ENCODE measurements at regions not wholly inside any gene's neighbourhood (a gene's known extent, or its start where the extent isn't known, plus 50 kb on each side); places are given as distances from the start of the nearest gene placed in this dataset.
"Not testable (repeated sequence)": the region's sequence is repeated elsewhere in the genome, so short reads cannot be mapped to it uniquely, and the experiment has no call there.

DNA sequence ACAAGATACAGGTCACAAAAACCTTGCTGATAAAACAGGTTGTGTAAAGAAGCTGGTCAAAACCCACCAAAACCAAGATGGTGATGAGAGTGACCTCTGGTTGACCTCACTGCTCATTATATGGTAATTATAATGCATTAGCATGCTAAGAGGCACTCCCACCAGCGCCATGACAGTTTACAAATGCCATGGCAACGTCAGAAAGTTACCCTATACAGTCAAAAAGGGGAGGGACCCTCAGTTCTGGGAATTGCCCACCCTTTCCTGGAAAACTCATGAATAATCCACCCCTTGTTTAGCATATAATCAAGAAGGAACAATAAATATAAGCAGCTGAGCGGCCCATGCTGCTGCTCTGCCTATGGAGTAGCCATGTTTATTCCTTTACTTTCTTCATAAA, 434.1 kb downstream of the ZNF536 start:
- DNase-seq = no peak

- no peak for DNase-seq
Measured at GRCh38 chr19:30804751-30805150, 432.6 kb downstream of the ZNF536 start.

- not testable (repeated sequence) for DNase-seq
Measured at GRCh38 chr19:30804333-30804732, 432.1 kb downstream of the ZNF536 start.

DNA sequence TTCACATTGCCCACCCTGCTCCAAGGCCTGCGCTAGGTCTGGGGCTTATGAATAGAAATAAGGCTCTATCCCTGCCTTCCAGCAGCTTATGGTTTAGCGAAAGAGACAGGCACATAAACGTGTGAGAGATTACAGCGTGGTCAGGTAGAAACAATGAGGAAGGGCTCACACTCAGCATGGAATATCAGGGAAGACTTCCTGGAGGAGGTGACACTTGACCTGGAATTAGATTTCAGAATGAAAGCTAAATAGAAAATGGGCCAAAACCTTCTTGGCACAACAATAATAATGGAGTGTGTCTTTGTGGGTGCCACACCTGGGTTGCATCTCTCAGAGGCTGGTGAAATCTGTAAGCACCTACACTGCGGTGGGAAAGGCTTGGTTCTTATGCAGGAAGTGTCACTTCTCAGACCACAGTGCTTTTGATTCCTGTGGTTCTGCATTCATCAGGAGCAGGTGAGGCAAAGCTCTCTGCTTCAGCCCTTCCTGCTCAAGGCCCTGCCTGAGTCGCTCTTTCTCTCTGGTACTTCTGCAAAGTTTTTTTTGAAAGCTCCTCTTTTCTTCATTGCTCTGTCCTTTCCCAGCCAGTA, 430.3 kb downstream of the ZNF536 start:
- no peak for DNase-seq

- DNase-seq = no peak
Measured at GRCh38 chr19:30799865-30800755, 427.9 kb downstream of the ZNF536 start.

DNA sequence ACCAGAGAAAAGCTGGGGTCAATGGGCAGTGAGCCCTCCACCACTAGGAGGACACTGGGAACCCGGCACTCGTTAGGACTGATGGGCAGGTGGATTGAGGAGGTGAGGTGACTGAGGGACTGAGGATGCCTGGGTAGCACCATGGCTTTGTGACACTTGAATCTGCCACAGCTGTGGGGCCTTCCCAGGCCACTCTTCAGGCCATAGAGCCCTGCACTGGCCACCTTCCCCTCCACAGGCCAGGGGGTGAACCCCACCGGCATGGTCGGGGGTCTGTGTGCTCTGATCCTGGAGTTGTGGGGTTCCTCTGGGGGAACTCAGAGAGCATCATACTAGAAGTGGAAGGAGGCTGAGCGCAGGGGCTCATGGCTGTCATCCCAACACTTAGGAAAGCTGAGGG, 423.5 kb downstream of the ZNF536 start:
- DNase-seq = no peak

DNA sequence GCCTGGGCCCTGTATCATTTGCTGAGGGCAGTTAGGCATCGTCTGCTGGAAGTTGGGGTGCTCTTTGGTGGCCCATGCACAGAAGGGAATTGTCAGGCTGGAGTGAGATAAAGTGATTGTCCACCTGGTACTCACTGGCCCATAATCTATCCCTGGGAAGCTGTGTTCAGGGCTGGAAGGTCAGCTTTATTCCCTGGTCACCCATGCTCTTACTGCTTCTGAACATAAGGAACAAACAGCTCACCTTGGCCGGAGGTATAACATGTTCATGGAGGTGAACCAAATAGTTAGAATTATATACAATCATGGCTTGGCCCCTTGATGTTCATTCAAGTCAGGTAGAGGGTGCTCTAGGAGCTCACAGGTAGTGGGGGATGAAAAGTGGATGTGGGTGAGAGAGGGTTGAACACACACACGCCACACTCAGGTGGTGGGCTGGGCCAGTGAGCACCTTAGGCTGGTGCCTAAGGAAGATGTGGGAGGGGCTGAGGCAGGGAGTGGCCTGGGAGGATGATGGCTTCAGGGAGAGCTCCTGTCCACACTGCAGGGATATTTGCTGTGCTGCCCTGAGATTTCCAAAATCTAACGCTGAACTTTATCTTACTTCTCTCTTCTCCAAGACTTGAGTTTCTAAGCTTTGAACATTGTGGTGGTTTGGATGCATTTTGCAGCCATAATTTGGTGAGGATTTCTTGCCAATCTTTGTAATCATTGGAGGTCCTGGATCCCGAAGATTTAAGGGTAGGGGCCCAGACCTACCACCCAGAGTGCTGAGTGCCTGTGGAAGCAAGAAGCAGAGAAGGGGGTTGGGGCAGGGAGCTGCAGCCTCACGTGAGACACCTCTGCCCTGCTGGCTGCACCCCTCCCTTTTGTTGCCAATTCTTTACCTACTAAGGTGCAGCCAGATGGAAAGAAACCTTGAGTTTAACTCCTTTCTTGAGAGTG, 420.6 kb downstream of the ZNF536 start:
- DNase-seq = no peak

GRCh38 chr19:30791088-30791487, 418.9 kb downstream of the ZNF536 start:
- no peak for DNase-seq

GRCh38 chr19:30790056-30790680, 418.0 kb downstream of the ZNF536 start:
- no peak for DNase-seq

- DNase-seq = no peak
Measured at GRCh38 chr19:30788105-30788765, 416.1 kb downstream of the ZNF536 start.

GRCh38 chr19:30785458-30786137, 413.4 kb downstream of the ZNF536 start:
- no peak for DNase-seq

DNA sequence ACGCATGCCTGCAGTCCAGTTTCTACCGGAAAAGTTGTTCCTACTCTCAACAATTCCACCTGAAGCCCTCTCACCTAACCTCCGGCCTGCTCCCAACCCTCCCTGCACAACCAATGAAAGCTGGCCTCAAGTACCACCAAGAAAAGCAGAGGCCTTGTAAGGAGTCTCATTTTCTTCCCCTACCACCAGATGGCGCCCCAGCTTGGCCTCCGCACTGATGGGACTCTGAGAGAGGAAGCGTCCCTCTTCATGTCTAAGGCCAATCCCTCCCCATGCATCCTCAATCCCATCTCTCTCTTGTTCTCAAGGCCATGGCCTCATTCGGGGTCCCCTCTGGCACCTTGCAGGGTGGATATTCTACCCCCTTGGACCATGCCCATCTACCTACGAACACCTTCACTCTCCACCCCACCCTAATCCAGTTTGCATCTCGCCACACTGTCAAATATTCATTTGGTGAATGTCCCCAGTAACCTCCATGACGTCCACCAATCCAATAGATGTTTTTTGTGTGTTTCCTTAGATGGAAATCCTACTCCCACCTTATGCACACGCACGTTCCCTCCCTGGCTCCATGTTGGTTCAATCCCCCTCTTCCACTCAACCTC, 412.8 kb downstream of the ZNF536 start:
- DNase-seq = peak; percentile 1

DNA sequence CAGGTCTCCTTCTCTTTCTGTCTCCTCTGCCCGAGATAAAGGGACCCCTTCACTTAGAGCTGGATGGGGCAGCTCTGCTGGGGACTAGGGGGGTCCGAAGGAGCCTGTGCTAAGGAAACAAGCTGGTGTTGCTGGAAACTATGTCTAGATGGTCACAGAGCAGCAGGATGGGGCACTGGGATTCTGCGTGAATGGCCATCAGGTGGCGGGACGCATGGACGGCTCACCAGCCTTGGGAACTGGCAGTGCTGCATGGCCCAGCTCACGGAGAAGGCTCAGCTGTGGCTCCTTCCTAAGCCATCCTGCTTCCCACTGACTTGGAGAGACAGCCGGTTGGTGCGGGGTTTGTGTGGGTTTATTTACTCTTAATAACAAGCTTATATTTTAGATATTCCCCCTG, 411.8 kb downstream of the ZNF536 start:
- no peak for DNase-seq

GRCh38 chr19:30783212-30783611, 411.0 kb downstream of the ZNF536 start:
- no peak for DNase-seq

DNA sequence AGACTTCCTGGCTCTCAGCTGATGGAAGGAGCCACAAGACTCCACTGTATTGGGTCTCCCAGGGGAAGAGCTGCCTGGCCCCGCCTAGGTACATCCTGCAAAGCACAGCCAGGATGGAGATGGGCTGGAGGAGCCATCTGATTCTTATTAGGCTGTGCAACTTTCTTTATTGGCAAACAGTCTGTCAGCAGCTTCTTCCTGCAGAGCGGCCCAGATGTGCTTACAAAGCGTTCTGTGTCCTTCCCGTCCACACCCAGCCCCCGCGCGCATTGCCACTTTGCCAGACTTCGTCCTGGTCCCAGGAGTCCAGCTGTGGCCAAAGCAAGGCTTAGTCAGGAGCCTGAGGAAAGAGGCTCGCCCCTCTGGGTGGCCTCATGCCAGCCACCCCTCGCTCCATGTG, 409.3 kb downstream of the ZNF536 start:
- DNase-seq = no peak

GRCh38 chr19:30781047-30781446, 408.9 kb downstream of the ZNF536 start:
- DNase-seq = no peak

DNA sequence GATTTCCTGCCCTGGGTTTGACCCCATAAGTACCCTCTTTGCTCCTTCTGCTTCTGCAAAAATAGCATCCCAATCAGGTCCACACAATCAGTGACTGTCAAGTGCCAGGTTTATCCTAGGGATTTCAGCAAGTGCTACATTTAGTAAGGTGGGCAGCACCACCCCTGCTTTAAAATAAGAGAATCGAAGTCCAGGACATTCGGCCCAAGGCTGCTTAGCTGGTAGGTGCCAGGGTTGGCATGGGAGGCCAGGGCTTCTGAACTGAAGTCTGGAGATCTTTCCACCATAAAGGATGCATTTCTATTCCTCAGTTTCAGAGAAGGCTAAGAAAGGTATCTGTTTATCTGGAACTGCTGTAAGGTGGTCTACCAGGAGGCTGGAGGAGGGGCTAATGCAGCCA, 408.3 kb downstream of the ZNF536 start:
- DNase-seq = no peak

DNA sequence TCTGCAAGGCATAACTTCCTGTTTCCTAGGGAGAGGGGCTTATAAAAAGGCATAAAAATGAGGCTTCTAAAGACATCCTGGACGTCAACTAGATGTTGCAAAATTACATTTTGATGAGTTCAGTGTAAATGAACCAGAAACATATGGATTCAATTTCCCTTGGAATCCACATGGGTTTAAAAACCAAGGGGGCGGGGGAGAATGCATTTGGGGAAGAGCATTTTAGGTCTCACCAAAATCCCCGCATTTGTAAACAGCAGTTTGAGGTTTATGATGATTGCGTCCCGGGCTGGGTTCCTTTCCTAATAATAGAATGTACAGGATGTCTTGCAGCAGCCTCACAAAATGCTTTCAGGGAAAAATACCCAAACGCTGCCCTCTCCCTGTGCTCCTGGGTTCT, 407.8 kb downstream of the ZNF536 start:
- DNase-seq = no peak

GRCh38 chr19:30778961-30779715, 407.0 kb downstream of the ZNF536 start:
- no peak for DNase-seq

- DNase-seq = no peak
Measured at GRCh38 chr19:30778061-30778460, 405.9 kb downstream of the ZNF536 start.

GRCh38 chr19:30775956-30776355, 403.8 kb downstream of the ZNF536 start:
- no peak for DNase-seq

Measured in NCI-H446 treated with DMSO at 0.1 percent for 48 hours (cell line).